Keratinocyte (primary cell): ENCODE measurements at regions not wholly inside any gene's neighbourhood (a gene's known extent, or its start where the extent isn't known, plus 50 kb on each side); places are given as distances from the start of the nearest gene placed in this dataset.

ENCODE experiments used
- EZH2 ChIP-seq: IDR thresholded peaks from one replicate; pipeline ENCODE4 v1.6.1; 2012; ENCODE audit warnings: inconsistent platforms, mild to moderate bottlenecking, low read length, moderate library complexity
- TF ChIP-seq, protein P1 (sequence below), 3 experiments: IDR thresholded peaks in 1 of 3; conservative IDR thresholded peaks in 1 of 3; optimal IDR thresholded peaks in 1 of 3; 2 replicates in 2 of 3; 3 replicates in 1 of 3; pipeline versions ENCODE3 to v1.5.1; 2011; ENCODE audit warnings: low read length in 3 of 3, mild to moderate bottlenecking in 3 of 3, moderate library complexity in 2 of 3, control low read depth in 1 of 3, inconsistent platforms in 1 of 3; ENCODE audit not compliant: insufficient read depth in 2 of 3; ENCODE audit errors: extremely low read depth in 1 of 3

DNA sequence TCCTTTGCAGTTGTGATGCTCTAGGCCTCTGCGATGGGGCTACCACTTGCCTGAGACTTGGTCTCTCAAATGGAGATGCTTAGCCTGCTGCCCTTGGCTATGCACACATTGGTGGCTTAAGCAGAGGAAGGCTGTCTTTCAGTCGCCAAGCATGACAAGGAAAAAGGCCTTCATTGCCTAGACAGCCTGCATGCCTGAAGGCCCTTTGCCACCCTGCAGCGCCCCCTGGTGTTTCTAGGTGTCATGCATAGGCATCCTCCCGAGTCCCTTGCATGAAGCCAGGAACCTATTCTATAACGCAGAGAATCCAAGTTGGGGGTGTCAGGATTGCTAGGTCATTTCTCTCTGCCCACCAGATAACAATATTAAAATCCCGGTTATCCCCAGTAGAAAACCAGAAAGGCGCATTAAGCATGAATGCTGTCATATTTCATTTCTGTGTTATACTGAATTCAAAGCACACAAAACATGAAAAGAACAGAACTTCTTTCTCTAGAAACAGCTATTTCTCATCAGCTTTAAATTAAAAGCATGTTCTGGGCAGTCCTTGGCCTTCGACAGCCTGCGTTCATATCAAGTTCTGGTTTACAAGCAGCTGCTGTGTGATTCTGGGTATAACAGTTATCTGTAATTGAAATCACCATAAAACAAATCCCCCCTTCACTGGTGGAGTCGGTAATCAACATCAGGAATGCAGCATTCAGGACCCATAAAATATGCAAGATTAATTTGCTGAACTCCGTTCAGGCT, 59.7 kb upstream of the TRPC7 start:
- TF ChIP-seq, protein P1, sequence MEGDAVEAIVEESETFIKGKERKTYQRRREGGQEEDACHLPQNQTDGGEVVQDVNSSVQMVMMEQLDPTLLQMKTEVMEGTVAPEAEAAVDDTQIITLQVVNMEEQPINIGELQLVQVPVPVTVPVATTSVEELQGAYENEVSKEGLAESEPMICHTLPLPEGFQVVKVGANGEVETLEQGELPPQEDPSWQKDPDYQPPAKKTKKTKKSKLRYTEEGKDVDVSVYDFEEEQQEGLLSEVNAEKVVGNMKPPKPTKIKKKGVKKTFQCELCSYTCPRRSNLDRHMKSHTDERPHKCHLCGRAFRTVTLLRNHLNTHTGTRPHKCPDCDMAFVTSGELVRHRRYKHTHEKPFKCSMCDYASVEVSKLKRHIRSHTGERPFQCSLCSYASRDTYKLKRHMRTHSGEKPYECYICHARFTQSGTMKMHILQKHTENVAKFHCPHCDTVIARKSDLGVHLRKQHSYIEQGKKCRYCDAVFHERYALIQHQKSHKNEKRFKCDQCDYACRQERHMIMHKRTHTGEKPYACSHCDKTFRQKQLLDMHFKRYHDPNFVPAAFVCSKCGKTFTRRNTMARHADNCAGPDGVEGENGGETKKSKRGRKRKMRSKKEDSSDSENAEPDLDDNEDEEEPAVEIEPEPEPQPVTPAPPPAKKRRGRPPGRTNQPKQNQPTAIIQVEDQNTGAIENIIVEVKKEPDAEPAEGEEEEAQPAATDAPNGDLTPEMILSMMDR (optimal IDR thresholded peaks at IDR 0.05 in 1 of 3, IDR thresholded peaks at IDR 0.05 in 1 of 3, conservative IDR thresholded peaks at IDR 0.05 in 1 of 3; ENCODE audit: extremely low read depth in 1 of 3, insufficient read depth in 2 of 3, low read length in 3 of 3), result peak; percentile 75 to 91 (median 85)
- TF ChIP-seq EZH2, result no peak
